ENCODE measurements at regions not wholly inside any gene's neighbourhood (a gene's known extent, or its start where the extent isn't known, plus 50 kb on each side); places are given as distances from the start of the nearest gene placed in this dataset.

DNA sequence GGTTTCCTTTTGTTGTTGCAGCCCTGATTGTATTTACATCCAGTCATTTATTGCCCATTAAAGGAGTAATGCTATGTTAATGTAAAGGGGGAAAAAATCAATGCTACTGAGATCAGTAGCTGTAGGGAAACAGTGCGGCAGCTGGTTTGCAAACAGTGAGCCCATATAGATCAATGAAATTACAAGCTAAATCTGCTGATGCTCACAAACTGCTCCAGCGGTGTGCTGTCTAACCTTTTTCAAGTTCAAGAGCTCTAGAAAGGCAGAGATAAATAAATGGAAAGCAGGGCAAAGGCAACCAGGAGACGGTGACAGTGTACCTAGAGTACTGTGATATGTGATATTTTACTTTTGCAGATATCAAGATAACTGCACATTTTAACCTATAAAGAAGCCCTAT is 449.0 kb upstream of the MMS22L start:
- TF ChIP-seq, protein P1, sequence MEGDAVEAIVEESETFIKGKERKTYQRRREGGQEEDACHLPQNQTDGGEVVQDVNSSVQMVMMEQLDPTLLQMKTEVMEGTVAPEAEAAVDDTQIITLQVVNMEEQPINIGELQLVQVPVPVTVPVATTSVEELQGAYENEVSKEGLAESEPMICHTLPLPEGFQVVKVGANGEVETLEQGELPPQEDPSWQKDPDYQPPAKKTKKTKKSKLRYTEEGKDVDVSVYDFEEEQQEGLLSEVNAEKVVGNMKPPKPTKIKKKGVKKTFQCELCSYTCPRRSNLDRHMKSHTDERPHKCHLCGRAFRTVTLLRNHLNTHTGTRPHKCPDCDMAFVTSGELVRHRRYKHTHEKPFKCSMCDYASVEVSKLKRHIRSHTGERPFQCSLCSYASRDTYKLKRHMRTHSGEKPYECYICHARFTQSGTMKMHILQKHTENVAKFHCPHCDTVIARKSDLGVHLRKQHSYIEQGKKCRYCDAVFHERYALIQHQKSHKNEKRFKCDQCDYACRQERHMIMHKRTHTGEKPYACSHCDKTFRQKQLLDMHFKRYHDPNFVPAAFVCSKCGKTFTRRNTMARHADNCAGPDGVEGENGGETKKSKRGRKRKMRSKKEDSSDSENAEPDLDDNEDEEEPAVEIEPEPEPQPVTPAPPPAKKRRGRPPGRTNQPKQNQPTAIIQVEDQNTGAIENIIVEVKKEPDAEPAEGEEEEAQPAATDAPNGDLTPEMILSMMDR (conservative IDR thresholded peaks at IDR 0.05; ENCODE audit: low read length): no peak
- TF ChIP-seq EZH2phosphoT487 (IDR thresholded peaks at IDR 0.05; ENCODE audit: borderline replicate concordance): no peak
